Retinal pigment epithelial cell (primary cell): ENCODE measurements at regions not wholly inside any gene's neighbourhood (a gene's known extent, or its start where the extent isn't known, plus 50 kb on each side); places are given as distances from the start of the nearest gene placed in this dataset.

ENCODE experiments used
- DNase-seq: peaks from one replicate; pipeline ENCODE4 v3.0.0-alpha.2; 2010; ENCODE audit warnings: low read depth
- H3K4me3 ChIP-seq: 2 replicates; pipeline ENCODE4 v1.5.1; 2011; ENCODE audit warnings: mild to moderate bottlenecking, low read length, control low read depth, moderate library complexity
- TF ChIP-seq, protein P1 (sequence below): conservative IDR thresholded peaks from 2 replicates; pipeline ENCODE4 v1.5.1; 2011; ENCODE audit warnings: low read depth, low read length, control low read depth, inconsistent platforms

DNA sequence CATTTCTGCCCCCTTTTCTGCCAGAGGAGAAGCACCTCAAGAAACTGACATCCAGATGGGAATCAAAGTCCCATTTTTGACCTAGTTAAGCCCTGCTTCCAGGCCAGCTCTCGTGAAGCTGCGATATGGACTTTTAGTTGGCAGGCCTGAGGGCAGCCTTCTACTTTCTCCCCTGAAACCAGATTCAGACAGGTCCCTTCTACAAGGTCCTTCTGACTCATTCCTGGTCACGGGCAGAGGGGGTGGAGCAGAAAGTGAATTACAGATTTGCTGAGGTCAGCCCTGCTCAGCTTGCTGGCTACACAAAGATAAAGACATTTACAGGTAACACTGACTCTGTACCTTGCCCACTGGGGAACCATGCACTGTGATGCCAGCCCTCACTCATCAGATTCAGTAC lies 52.8 kb upstream of the TUT7 start:
- no peak overlapping the region for H3K4me3 ChIP-seq
- DNase-seq: peak; percentile 38
- TF ChIP-seq, protein P1, sequence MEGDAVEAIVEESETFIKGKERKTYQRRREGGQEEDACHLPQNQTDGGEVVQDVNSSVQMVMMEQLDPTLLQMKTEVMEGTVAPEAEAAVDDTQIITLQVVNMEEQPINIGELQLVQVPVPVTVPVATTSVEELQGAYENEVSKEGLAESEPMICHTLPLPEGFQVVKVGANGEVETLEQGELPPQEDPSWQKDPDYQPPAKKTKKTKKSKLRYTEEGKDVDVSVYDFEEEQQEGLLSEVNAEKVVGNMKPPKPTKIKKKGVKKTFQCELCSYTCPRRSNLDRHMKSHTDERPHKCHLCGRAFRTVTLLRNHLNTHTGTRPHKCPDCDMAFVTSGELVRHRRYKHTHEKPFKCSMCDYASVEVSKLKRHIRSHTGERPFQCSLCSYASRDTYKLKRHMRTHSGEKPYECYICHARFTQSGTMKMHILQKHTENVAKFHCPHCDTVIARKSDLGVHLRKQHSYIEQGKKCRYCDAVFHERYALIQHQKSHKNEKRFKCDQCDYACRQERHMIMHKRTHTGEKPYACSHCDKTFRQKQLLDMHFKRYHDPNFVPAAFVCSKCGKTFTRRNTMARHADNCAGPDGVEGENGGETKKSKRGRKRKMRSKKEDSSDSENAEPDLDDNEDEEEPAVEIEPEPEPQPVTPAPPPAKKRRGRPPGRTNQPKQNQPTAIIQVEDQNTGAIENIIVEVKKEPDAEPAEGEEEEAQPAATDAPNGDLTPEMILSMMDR: no peak

DNA sequence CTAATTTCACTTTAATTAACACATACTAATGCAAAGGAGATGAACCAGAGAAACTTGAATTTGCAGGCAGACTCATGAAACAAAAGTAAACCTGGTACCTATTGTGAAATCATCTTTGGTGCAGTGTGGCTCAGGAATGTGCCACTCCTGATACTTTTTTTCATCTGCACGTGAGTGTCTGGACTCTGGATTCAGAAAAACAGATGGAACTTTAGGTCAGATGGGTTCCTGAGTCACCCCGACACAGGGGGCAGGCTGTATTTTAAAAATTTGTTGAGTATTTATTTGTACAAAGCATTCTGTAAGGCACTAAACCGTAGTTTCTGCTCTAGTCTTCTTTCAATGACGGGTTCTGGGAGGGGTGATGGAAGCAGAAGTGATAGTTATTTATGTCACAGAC lies 52.2 kb upstream of the TUT7 start:
- no peak for DNase-seq
- no peak overlapping the region for H3K4me3 ChIP-seq
- TF ChIP-seq, protein P1: no peak

DNA sequence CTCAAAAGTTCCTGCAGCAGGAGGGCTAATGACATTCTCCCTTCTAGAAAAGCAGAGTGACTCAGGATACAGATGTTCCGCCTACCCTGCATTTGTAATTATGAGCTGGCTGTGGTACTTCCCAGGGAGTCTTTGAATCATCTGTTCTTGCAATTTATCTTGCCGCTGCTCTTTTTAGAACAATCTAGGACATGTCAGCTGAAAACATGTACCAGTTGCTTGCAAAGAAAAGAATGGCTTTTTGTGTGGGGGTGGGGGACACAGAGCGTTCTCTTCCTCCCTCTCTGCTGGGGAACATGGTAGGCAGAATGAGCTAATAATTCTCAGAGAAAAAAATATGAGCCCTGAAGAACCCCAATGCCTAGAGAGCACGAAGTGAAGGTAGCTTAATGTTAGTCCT lies 51.7 kb upstream of the TUT7 start:
- H3K4me3 ChIP-seq: no peak overlapping the region
- DNase-seq: no peak
- TF ChIP-seq, protein P1: no peak

DNA sequence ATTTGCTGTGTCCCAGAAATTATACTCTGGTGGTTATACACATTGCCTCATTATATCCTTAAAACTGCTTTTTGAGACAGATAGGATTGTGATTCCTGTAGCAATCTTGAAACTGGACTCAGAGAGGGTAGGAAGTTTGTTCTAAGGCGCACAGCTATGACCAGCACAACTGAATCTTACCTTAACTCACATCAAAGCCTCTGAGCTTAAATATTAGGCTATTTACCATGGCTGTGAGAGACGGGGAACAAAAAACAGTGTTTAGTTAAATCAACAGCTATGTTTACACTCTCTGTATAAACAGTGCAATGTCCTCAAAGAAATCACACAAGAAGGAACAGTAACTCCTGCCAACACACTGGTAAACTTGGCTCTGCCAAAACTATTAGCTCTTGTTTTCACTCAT lies 50.9 kb upstream of the TUT7 start:
- H3K4me3 ChIP-seq: no peak overlapping the region
- TF ChIP-seq, protein P1: no peak
- no peak for DNase-seq
